ENCODE measurements at regions not wholly inside any gene's neighbourhood (a gene's known extent, or its start where the extent isn't known, plus 50 kb on each side); places are given as distances from the start of the nearest gene placed in this dataset.

GRCh38 chr18:40956213-40956612 lies 998.8 kb upstream of the PIK3C3 start:
- TF ChIP-seq CTCF (IDR thresholded peaks at IDR 0.05): no peak
- no peak for DNase-seq (ENCODE audit: low spot score)

GRCh38 chr18:40955351-40955750 lies 999.7 kb upstream of the PIK3C3 start:
- TF ChIP-seq CTCF (IDR thresholded peaks at IDR 0.05): no peak
- no peaks in the 10 kb centered on the region for H3K27me3 ChIP-seq (replicated peaks; ENCODE audit: insufficient read depth)

More at GRCh38 chr18:40956213-40956612, 998.8 kb upstream of the PIK3C3 start:
- H3K9me3 ChIP-seq: no peaks in the 10 kb centered on the region
- H3K27me3 ChIP-seq (replicated peaks; ENCODE audit: insufficient read depth): no peaks in the 10 kb centered on the region
- no peaks in the 10 kb centered on the region for H3K4me1 ChIP-seq (ENCODE audit: control insufficient read depth in 1 of 2, low read depth in 2 of 2)
- H3K27ac ChIP-seq: no peak overlapping the region
- H3K4me3 ChIP-seq: no peak overlapping the region
- no peaks in the 10 kb centered on the region for H3K36me3 ChIP-seq
- no peak for ATAC-seq (ENCODE audit: insufficient number of reproducible peaks, low FRiP score, low read depth)

GRCh38 chr18:40949114-40949950 lies 1005.7 kb upstream of the PIK3C3 start:
- Histone ChIP-seq H3K9me3 (no peaks in the 10 kb centered on the region), H3K27me3 (replicated peaks; ENCODE audit: insufficient read depth) (no peaks in the 10 kb centered on the region), H3K4me1 (ENCODE audit: control insufficient read depth in 1 of 2, low read depth in 2 of 2) (no peaks in the 10 kb centered on the region), H3K36me3 (no peaks in the 10 kb centered on the region), H3K4me3 (no peak overlapping the region), H3K27ac (no peak overlapping the region)
- no peak for ATAC-seq (ENCODE audit: insufficient number of reproducible peaks, low FRiP score, low read depth)
- DNase-seq (ENCODE audit: low spot score): no peak
- no peak for TF ChIP-seq CTCF (IDR thresholded peaks at IDR 0.05)

More at GRCh38 chr18:40955351-40955750, 999.7 kb upstream of the PIK3C3 start:
- ATAC-seq (ENCODE audit: insufficient number of reproducible peaks, low FRiP score, low read depth): no peak
- Histone ChIP-seq H3K27ac (no peak overlapping the region), H3K4me3 (no peak overlapping the region), H3K4me1 (ENCODE audit: control insufficient read depth in 1 of 2, low read depth in 2 of 2) (no peaks in the 10 kb centered on the region), H3K9me3 (no peaks in the 10 kb centered on the region), H3K36me3 (no peaks in the 10 kb centered on the region)
- DNase-seq (ENCODE audit: low spot score): no peak

- no peak for ATAC-seq (ENCODE audit: insufficient number of reproducible peaks, low FRiP score, low read depth)
- H3K27me3 ChIP-seq (replicated peaks; ENCODE audit: insufficient read depth): no peaks in the 10 kb centered on the region
Measured at GRCh38 chr18:40944576-40944975, 1010.5 kb upstream of the PIK3C3 start.

More at GRCh38 chr18:40944576-40944975, 1010.5 kb upstream of the PIK3C3 start:
- Histone ChIP-seq H3K27ac (no peak overlapping the region), H3K9me3 (no peaks in the 10 kb centered on the region), H3K4me1 (ENCODE audit: control insufficient read depth in 1 of 2, low read depth in 2 of 2) (peaks cover 0 to 5% of the 10 kb centered on the region in 2 donors), H3K36me3 (no peaks in the 10 kb centered on the region), H3K4me3 (no peak overlapping the region)
- TF ChIP-seq CTCF (IDR thresholded peaks at IDR 0.05): no peak
- no peak for DNase-seq (ENCODE audit: low spot score)
